ENCODE measurements at regions not wholly inside any gene's neighbourhood (a gene's known extent, or its start where the extent isn't known, plus 50 kb on each side); places are given as distances from the start of the nearest gene placed in this dataset.
A peak's percentile ranks its signal among the peaks of the same experiment; 100 is the strongest.

DNA sequence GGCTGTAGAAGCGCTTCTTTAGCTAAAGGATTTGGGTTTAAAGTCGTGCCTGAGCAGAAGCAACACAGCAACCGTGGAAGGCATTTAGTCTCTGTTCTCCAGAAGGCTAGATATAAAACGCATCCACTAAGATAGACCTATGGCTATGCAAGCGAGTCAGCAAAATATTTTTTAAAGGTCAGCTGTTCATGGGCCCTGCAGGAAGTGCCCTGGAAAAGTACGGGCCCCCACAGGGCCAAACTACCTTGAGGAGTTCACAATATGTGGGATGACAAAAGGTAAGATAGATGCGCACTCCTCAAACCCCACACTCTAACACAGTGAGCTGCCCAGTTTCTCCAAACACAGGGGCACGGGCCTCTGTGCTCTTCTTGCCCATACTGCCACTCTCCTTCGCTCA lies 261.6 kb downstream of the VPS13C start:
- no peak for DNase-seq

- DNase-seq: no peak
These were observed 264.2 kb downstream of the VPS13C start for GRCh38 chr15:61796056-61796455.

DNA sequence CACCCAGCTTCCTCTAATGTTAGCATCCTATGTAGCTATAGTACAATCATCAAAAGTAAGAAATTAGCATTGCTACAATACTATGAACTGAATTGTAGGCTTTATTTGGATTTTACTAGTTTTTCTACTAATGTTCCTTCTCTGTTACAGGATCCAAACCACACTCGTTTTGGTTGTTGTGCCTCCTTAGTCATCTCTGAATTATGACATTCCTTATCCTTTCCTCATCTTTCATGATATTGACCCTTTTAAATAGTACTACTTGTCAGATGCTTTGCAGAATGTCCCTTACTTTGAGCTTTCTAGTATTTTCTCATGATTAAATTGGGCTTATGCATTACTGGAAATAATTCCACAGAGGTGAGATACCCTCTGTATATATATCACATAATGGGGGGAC lies 265.4 kb downstream of the VPS13C start:
- DNase-seq: no peak

GRCh38 chr15:61794276-61794675 lies 266.0 kb downstream of the VPS13C start:
- DNase-seq: no peak

DNA sequence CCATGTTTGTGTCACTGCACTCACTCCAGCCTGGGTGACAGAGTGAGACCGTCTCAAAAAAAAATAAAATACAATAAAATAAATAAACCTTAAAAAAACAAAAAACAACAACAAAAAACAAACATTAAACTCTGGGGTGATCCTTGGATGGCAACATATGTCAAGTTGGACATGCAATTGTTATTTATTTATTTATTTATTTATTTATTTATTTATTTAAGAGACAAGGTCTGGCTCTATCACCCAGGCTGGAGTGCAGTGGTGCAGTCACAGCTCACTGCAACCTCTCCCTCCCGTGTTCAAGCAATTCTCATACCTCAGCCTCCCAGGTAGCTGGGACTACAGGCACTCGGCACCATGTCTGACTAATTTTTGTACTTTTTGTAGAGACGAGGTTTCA lies 275.5 kb downstream of the VPS13C start:
- no peak for DNase-seq

GRCh38 chr15:61780278-61780980 lies 279.8 kb downstream of the VPS13C start:
- no peak for DNase-seq

DNA sequence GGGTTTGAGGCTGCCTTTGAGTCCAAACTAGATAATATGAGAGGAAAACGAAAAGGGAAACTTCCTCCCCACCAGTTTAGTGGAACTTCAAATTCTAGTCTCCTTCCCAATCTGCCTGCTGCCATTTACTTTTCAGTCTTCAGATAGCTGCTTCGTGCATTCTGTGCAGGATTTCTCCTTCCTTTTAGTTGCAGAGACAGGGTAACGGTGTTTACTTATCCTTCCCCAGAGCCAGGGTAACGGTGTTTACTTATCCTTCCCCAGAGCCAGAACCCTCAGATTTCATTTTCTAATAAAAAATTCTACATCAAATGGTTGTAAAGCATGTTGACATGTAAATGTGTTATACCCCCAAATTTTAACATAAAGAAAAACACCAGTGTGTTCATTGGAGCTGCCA lies 282.6 kb downstream of the VPS13C start:
- DNase-seq: no peak

DNA sequence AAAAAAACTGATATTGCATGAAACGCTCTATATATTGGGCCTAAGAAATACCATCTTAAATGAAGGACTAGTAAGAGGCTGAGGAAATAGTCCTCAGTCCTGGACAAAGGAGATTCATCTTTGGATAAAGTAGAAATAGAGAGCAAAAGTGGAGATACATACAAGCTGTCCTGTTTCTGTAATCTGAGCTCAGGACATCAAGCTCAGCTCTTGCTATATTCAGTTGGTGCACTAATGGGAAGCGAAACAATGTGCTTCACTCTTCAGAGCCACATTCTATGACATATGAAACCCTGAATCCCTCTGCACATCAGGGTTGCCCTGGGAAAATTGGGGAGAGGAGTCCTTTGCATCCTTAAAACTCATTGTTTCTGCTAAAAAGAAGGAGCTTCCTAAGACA lies 290.7 kb downstream of the VPS13C start:
- DNase-seq: no peak

GRCh38 chr15:61768131-61768530 lies 292.1 kb downstream of the VPS13C start:
- no peak for DNase-seq

- no peak for DNase-seq
These were observed 295.3 kb downstream of the VPS13C start for GRCh38 chr15:61764981-61765380.

GRCh38 chr15:61764141-61764540 lies 296.1 kb downstream of the VPS13C start:
- no peak for DNase-seq

DNA sequence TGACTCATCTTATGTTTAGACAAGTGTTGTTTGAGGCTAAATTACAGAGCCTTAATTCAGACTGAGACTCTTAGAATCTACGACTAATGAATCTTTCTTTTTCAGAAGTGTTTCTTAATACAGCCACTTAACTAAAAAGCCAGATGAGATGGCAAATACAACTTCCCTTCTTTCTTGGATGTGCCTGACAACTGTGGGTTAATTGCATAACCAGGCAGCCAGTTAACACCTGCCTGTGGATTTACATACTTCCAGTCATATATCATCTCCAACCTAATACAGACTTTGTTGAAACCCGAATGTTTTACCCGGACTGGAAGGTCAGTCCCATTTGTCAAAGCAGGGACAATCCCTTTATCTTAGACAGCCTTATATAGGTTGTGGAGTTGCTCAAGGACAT lies 297.6 kb downstream of the VPS13C start:
- peak; percentile 1 to 2 for DNase-seq

- DNase-seq: no peak
These were observed 300.6 kb downstream of the VPS13C start for GRCh38 chr15:61759639-61760038.

DNA sequence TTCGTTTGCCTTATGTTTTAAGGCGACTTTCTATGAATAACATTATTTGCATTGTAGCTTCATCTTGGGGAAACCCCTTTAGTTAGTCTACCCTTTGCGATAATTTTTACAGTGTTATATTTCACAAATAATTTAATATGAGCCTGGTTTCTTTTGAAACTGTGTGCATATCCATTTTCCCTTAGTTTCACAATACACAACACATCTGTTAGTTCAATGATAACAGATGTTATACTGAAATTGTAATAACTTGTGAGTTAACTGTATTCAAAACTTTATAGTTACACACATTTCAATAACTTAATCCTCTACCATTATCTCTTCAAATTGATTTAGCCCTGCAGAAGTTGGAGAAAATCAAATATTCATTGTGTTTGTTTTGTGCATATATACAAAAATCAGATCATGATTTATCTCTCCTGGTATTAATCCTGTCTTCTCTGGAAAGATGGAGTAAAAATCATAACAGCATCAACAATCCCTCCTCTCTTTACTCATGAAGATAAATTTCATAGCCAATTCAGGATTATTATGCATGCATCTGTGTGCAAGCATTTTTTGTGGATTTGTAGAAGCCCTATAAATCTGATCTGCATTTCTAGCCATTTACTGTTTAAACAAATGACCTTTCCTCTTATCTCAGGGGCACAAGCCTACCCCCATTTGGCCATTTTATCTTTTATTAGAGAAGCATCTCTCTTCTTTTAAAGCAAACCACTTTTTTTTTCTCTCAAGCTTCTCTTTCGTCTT lies 304.0 kb downstream of the VPS13C start:
- DNase-seq: no peak

DNA sequence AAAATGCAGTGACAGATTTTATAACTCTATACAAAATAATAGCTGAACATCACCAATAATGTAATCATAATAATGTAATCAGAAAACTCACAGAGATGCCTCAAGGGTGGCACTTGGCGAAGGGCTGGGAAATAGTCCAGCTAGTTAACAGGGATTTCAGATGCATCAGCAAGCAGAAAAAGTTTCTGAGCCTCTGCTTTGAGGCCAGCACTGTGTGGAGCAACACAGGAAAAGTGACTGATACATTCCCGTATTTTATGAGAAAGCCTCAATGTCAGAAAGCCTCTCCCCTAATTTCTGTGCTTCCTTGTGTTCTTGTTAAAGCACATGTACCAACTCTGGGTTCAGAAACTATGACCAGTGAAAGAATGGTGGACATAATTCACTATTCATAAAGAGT lies 304.8 kb downstream of the VPS13C start:
- no peak for DNase-seq

DNA sequence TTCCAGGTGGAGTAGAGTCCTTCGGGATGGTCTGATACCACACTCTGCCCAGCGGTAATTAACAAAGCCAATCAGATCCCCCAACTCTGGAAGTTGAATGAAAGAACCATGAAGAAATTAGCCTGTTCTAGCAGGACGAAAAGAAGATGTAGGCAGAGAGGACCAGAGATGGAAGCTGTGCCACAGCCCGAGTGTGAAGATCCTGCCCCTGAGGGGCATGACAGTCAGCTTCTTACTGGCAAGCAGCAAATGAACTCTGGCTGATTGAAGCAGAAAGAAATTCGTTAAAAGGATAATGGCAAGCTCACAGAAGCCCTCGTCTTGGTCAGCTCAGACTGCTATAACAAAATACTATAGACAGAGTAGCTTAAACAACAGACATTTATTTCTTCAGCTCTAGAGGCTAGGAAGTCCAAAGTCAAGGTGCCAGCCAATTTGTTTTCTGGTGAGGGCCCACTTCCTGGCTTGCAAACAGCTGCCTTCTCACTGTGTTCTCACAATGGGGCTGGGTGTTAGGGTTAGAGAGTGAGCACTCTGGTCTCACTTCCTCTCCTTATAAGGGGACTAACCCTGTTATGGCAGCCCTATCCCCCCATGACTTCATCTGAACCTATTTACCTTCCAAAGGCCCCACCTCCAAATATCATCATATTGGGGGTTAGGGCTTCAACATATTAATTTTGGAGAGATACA lies 307.1 kb downstream of the VPS13C start:
- DNase-seq: no peak

- DNase-seq: no peak
These were observed 308.2 kb downstream of the VPS13C start for GRCh38 chr15:61752001-61752400.

GRCh38 chr15:61750271-61751084 lies 309.8 kb downstream of the VPS13C start:
- DNase-seq: no peak

DNA sequence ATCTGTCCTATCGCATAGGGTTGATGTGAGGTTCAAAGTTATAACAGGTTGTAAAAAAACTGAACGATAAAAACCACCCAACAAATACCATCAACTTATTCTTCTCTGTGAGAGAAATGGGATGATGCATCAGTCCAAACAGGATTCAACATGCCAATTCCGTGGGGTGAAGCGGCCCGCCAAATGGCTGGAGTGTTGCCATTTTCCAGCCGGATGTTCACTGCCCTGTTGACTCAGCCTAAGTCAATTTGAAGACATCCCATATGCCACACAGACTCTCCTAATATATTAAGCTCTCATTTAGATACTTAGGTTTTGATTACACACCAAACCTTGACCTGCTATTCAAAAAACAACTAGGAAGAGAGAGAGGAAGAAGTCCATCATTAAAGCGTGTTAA lies 311.1 kb downstream of the VPS13C start:
- no peak for DNase-seq

DNA sequence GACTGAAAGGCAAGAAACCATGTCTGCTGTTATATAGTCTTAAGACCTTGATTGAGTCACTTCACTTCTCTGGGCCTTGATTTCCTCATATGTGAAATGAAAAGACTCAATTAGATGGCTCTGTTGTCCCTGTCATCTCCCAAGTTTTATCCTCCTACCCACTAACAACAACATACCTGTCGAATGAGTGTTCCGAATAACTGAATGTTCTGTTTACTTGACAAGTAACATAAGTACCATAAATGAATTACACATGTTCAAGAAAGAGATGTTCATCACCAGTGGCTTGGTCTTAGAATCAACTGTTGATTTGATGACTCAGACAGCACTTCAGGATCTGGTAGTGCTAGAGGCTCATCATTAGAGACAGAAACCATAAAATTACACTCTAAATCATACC lies 311.7 kb downstream of the VPS13C start:
- DNase-seq: no peak

DNA sequence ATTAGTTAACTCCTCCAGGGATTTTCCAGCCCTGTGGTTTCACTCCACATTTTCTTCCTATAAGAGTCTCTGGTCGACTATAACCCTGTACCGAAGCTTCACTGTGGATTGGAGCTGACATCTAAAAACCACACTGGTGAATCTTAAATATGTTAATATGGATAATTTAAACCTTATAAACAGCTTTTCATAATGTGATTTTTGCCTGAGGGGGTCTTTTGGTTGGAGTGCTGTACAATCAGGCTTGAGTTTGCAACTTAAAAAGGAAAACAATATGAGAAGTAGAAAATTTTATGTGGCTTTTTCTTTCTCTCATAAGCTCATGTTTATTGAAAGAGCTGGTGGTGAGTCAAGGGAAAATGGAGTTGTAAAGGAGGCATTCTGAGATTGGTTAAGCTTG lies 313.7 kb downstream of the VPS13C start:
- DNase-seq: no peak

DNA sequence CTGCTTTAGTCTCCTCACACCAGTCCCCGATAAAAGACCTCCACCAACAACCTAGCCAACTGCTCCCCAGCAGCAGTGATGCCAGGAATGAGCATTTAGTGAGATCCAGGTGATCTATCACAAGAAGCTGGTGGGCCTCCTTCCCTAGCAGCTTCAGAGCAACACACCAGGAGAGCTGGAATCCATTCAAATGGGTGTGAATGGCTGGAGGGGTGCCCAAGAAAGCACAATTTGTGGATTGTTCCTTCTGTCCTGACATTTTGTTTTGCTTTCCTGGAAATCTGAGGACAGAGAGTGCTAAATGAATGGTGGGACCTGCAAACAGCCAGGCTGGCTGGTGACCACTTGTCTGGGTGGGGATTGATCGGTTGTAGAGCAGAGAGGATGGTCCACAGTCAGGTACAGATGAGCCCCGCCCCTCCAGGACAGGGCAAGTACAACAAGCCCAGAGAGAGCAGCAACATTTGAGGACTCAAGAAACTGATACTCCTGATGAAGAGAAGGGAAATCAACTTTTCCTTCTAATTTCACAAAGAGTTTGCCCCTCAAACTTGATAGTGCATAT lies 316.8 kb downstream of the VPS13C start:
- DNase-seq: no peak

DNA sequence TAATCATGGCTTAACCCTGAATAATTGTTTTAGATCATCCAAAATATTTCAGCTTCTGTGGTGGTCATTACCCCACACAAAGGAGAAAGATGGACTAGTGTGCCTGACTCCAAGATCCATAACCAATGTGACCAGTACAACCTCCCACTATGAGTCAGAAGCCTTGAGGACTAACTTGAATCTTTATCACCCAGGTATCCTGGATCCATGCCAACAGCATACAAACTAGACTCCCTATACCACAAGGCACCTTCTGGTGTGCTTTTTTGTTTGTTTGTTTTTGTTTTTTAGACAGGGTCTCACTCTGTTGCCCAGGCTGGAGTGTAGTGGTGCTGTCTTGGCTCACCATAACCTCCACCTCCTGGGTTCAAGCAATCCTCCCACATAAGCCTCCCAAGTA lies 317.7 kb downstream of the VPS13C start:
- no peak for DNase-seq
